HCT116 (cell line): ENCODE measurements at regions not wholly inside any gene's neighbourhood (a gene's known extent, or its start where the extent isn't known, plus 50 kb on each side); places are given as distances from the start of the nearest gene placed in this dataset.

ENCODE experiments used
- ATF3 ChIP-seq: IDR thresholded peaks from 2 replicates; pipeline ENCODE4 v1.6.1; 2012
- EZH2 ChIP-seq: fragments of 200-600 bp; sonication (generic); IDR thresholded peaks from 2 replicates; pipeline ENCODE4 v1.6.1; 2017; ENCODE audit warnings: antibody characterized with exemption, mixed run types
- EZH2phosphoT487 ChIP-seq: fragments of 200-600 bp; IDR thresholded peaks from 2 replicates; pipeline ENCODE4 v1.6.1; 2018; ENCODE audit warnings: antibody characterized with exemption, borderline replicate concordance
- JUND ChIP-seq: IDR thresholded peaks from 2 replicates; pipeline ENCODE4 v1.6.1; 2012
- POLR2A ChIP-seq: IDR thresholded peaks from 2 replicates; pipeline ENCODE4 v1.7.0; 2011; ENCODE audit warnings: borderline replicate concordance; ENCODE audit not compliant: insufficient read depth, insufficient read length; ENCODE audit errors: extremely low read depth
- POLR2AphosphoS5 ChIP-seq: IDR thresholded peaks from 2 replicates; pipeline ENCODE4 v1.6.1; 2011; ENCODE audit warnings: mild to moderate bottlenecking, low read depth, low read length, moderate library complexity
- REST ChIP-seq: IDR thresholded peaks from 2 replicates; pipeline ENCODE4 v1.6.1; 2012; ENCODE audit warnings: low read depth
- SIN3A ChIP-seq: IDR thresholded peaks from 2 replicates; pipeline ENCODE4 v1.6.1; 2012; ENCODE audit warnings: low read depth
- TCF7L2 ChIP-seq: IDR thresholded peaks from 2 replicates; pipeline ENCODE4 v1.7.0; 2011; ENCODE audit warnings: borderline replicate concordance, inconsistent platforms; ENCODE audit not compliant: insufficient read depth, insufficient read length; ENCODE audit errors: extremely low read depth
- YY1 ChIP-seq: IDR thresholded peaks from 2 replicates; pipeline ENCODE4 v1.6.1; 2011; ENCODE audit warnings: low read length, low read depth, moderate library complexity, mild to moderate bottlenecking; ENCODE audit not compliant: insufficient replicate concordance; ENCODE audit errors: extremely low read depth
- ZNF274 ChIP-seq: fragments of 200-500 bp; sonication (Bioruptor generic); IDR thresholded peaks from 2 replicates; pipeline ENCODE4 v1.6.1; 2014; ENCODE audit warnings: mild to moderate bottlenecking, low read depth, low read length, inconsistent platforms
- TF ChIP-seq, protein P1 (sequence below), 3 experiments: fragments of 200-600 bp in 1 of 3; sonication (generic) in 1 of 3; IDR thresholded peaks in 2 of 3; conservative IDR thresholded peaks in 1 of 3; 2 replicates each; pipeline ENCODE4 v1.5.1; 2012 to 2017; ENCODE audit warnings: low read depth in 2 of 3, low read length in 2 of 3, antibody characterized with exemption in 1 of 3, borderline replicate concordance in 1 of 3, control low read depth in 1 of 3, mild to moderate bottlenecking in 1 of 3, mixed read lengths in 1 of 3, mixed run types in 1 of 3, moderate library complexity in 1 of 3; ENCODE audit not compliant: insufficient read depth in 1 of 3
- TF ChIP-seq, protein P2 (sequence below): IDR thresholded peaks from 2 replicates; pipeline ENCODE4 v1.6.1; 2012

- TF ChIP-seq POLR2AphosphoS5 (no peak), SIN3A (no peak), EZH2 (no peak), REST (no peak), POLR2A (no peak), TCF7L2 (no peak), JUND (no peak), YY1 (no peak), ATF3 (no peak), ZNF274 (no peak), EZH2phosphoT487 (no peak)
- TF ChIP-seq, protein P1, sequence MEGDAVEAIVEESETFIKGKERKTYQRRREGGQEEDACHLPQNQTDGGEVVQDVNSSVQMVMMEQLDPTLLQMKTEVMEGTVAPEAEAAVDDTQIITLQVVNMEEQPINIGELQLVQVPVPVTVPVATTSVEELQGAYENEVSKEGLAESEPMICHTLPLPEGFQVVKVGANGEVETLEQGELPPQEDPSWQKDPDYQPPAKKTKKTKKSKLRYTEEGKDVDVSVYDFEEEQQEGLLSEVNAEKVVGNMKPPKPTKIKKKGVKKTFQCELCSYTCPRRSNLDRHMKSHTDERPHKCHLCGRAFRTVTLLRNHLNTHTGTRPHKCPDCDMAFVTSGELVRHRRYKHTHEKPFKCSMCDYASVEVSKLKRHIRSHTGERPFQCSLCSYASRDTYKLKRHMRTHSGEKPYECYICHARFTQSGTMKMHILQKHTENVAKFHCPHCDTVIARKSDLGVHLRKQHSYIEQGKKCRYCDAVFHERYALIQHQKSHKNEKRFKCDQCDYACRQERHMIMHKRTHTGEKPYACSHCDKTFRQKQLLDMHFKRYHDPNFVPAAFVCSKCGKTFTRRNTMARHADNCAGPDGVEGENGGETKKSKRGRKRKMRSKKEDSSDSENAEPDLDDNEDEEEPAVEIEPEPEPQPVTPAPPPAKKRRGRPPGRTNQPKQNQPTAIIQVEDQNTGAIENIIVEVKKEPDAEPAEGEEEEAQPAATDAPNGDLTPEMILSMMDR (IDR thresholded peaks at IDR 0.05 in 2 of 3, conservative IDR thresholded peaks at IDR 0.05 in 1 of 3; ENCODE audit: borderline replicate concordance in 1 of 3, insufficient read depth in 1 of 3, low read depth in 2 of 3, low read length in 2 of 3), result no peak
- TF ChIP-seq, protein P2, sequence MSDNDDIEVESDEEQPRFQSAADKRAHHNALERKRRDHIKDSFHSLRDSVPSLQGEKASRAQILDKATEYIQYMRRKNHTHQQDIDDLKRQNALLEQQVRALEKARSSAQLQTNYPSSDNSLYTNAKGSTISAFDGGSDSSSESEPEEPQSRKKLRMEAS, result no peak
Observed at GRCh38 chr11:42195289-42196013, 736.0 kb upstream of the LRRC4C start.
